ENCODE measurements at regions not wholly inside any gene's neighbourhood (a gene's known extent, or its start where the extent isn't known, plus 50 kb on each side); places are given as distances from the start of the nearest gene placed in this dataset.

- TF ChIP-seq, protein P1, sequence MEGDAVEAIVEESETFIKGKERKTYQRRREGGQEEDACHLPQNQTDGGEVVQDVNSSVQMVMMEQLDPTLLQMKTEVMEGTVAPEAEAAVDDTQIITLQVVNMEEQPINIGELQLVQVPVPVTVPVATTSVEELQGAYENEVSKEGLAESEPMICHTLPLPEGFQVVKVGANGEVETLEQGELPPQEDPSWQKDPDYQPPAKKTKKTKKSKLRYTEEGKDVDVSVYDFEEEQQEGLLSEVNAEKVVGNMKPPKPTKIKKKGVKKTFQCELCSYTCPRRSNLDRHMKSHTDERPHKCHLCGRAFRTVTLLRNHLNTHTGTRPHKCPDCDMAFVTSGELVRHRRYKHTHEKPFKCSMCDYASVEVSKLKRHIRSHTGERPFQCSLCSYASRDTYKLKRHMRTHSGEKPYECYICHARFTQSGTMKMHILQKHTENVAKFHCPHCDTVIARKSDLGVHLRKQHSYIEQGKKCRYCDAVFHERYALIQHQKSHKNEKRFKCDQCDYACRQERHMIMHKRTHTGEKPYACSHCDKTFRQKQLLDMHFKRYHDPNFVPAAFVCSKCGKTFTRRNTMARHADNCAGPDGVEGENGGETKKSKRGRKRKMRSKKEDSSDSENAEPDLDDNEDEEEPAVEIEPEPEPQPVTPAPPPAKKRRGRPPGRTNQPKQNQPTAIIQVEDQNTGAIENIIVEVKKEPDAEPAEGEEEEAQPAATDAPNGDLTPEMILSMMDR (conservative IDR thresholded peaks at IDR 0.05 in 1 of 2, IDR thresholded peaks at IDR 0.05 in 1 of 2; ENCODE audit: low read depth in 1 of 2, low read length in 2 of 2) = no peak
- no peak for TF ChIP-seq EZH2 (IDR thresholded peaks at IDR 0.05; ENCODE audit: low read length, missing control alignments)
Measured at GRCh38 chr13:40483601-40484000, 182.8 kb downstream of the FOXO1 start.

All from fibroblast of lung (primary cell).